ENCODE measurements at regions not wholly inside any gene's neighbourhood (a gene's known extent, or its start where the extent isn't known, plus 50 kb on each side); places are given as distances from the start of the nearest gene placed in this dataset.

DNA sequence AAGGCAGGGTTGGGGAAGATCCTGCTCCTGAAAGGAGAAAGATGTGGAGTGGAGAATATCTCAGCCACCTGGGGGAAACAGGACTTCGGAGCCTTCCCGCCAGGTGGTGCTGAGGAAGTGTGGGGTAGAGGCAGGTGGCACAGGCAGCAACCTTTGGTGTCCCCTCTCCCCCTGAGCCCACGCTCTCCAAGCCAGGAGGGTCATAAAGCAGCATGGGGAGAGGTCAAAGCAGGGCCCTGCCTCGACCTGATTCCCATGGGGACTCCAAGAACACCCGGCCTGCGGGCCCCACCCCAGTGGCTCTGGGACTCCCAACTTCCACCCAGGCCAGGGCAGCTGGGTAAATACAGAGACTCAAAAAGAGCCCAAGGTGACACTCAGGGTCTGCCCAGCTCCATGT, 54.3 kb upstream of the SLC66A3 start:
- no peak for DNase-seq (ENCODE audit: low read depth in 2 of 2)
- no peak overlapping the region for H3K4me3 ChIP-seq (replicated peaks in 1 of 2; ENCODE audit: low read depth in 2 of 2, low read length in 2 of 2)
- TF ChIP-seq, protein P1, sequence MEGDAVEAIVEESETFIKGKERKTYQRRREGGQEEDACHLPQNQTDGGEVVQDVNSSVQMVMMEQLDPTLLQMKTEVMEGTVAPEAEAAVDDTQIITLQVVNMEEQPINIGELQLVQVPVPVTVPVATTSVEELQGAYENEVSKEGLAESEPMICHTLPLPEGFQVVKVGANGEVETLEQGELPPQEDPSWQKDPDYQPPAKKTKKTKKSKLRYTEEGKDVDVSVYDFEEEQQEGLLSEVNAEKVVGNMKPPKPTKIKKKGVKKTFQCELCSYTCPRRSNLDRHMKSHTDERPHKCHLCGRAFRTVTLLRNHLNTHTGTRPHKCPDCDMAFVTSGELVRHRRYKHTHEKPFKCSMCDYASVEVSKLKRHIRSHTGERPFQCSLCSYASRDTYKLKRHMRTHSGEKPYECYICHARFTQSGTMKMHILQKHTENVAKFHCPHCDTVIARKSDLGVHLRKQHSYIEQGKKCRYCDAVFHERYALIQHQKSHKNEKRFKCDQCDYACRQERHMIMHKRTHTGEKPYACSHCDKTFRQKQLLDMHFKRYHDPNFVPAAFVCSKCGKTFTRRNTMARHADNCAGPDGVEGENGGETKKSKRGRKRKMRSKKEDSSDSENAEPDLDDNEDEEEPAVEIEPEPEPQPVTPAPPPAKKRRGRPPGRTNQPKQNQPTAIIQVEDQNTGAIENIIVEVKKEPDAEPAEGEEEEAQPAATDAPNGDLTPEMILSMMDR (IDR thresholded peaks at IDR 0.05; ENCODE audit: low read depth, low read length): no peak

DNA sequence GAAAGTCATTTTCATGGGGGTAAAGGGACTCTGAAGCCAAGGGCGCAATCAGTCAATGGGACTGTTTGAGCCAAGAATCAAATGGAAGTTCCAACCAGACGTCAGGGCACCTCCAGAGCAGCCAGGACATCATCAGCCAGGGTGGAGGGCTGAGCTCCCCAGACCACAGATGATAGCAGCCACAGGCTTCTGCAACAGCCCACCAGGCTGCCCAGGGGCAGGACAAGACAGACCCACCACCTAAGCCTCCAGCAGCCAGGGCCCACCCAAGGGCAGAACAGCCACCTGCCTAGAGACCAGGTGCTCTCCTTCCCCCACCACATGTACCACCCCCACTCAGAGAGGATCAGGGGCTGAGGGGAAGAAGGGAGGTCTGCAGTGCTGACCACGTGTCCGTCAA, 53.8 kb upstream of the SLC66A3 start:
- no peak for DNase-seq (ENCODE audit: low read depth in 2 of 2)
- TF ChIP-seq, protein P1 (IDR thresholded peaks at IDR 0.05; ENCODE audit: low read depth, low read length): no peak
- no peak overlapping the region for H3K4me3 ChIP-seq (replicated peaks in 1 of 2; ENCODE audit: low read depth in 2 of 2, low read length in 2 of 2)

DNA sequence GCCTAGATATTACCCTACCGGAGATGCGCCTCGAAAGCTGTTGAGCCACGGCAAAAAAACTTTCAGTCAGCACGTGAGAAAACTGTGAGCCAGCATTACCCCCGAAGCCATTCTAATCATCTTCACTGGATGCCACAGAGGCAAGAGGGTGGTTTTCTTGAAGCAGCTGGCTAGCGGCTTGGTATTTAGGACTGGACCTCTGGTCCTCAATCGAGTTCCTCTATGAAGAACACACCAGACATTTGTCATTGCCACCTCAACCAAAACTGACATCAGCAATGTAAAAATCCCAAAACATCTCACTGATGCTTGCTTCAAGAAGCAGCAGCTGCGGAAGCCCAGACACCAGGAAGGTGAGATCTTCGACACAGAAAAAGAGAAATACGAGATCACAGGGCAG, 52.8 kb upstream of the SLC66A3 start:
- TF ChIP-seq, protein P1 (IDR thresholded peaks at IDR 0.05; ENCODE audit: low read depth, low read length): no peak
- H3K4me3 ChIP-seq (replicated peaks in 1 of 2; ENCODE audit: low read depth in 2 of 2, low read length in 2 of 2): no peak overlapping the region
- no peak for DNase-seq (ENCODE audit: low read depth in 2 of 2)

DNA sequence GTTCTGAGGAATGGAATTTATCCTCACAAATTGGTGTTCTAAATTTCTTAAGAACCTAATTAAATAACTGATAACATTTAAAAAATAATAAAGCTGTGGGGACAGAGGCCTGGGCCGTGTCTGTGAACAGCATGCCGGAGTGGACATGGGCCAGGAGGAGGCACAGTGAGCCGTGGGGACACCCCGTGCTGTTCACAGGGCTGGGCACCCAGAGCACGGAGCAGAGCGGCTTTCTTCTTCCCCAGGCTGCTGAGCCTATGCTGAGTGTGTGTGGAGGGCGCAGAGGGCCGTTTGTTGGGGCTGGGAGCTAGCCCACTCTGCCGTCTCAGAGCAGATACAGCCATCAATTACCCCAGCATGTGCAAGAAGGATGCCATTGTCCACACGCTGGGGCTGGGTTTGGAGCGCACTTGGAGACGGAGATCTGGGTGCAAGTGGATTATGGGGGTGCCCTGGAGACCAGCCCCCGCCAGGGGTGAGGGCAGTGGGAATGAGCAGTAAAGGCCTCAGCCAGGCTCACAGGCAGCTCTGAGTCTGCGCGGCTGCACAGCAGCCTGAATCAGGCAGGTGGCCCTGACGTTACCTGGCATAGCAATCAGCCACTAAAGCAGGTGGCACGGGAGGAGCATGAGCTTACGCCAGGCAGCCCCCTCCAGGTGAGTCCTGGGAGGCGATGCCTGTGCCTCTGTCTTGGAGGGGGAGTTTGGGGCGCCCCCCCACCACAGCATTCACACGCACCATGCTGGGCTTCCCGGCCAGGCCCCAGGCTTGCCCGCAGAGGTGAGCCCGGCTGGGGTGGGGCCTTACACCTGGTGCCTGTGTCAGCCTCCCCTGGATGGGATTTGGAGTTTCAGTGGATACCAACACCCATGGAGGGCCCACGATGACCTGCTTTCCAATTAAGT, 52.1 kb upstream of the SLC66A3 start:
- no peak overlapping the region for H3K4me3 ChIP-seq (replicated peaks in 1 of 2; ENCODE audit: low read depth in 2 of 2, low read length in 2 of 2)
- DNase-seq (ENCODE audit: low read depth in 2 of 2): no peak
- TF ChIP-seq, protein P1 (IDR thresholded peaks at IDR 0.05; ENCODE audit: low read depth, low read length): no peak

DNA sequence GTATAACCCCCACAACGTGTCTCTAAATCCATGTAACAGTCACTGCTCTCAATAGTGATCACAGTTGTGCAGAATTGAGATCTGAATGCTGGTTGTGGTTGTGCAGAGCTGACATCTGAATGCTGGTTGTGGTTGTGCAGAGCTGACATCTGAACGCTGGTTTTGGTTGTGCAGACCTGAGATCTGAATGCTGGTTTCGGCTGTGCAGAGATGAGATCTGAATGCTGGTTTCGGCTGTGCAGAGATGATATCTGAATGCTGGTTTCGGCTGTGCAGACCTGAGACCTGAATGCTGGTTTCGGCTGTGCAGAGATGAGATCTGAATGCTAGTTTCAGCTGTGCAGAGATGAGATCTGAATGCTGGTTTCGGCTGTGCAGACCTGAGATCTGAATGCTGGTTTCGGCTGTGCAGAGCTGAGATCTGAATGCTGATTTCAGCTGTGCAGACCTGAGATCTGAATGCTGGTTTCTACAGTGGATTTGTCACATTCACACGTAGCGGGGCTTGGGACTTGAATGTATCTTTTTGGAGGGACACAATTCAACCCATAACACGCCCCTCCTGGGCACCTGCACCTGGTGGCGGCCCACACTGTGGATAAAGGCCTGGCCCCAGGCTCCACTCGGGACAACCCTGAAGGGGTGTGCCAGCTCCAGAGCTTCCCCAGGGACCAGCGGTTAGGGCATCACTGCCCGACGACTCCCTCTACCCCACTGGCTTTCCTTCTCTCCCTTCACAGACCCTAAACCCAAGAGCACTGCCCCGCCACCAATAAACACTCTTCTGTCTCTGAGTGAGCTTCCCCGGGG, 51.1 kb upstream of the SLC66A3 start:
- H3K4me3 ChIP-seq (replicated peaks in 1 of 2; ENCODE audit: low read depth in 2 of 2, low read length in 2 of 2): no peak overlapping the region
- DNase-seq (ENCODE audit: low read depth in 2 of 2): no peak
- TF ChIP-seq, protein P1 (IDR thresholded peaks at IDR 0.05; ENCODE audit: low read depth, low read length): no peak

DNA sequence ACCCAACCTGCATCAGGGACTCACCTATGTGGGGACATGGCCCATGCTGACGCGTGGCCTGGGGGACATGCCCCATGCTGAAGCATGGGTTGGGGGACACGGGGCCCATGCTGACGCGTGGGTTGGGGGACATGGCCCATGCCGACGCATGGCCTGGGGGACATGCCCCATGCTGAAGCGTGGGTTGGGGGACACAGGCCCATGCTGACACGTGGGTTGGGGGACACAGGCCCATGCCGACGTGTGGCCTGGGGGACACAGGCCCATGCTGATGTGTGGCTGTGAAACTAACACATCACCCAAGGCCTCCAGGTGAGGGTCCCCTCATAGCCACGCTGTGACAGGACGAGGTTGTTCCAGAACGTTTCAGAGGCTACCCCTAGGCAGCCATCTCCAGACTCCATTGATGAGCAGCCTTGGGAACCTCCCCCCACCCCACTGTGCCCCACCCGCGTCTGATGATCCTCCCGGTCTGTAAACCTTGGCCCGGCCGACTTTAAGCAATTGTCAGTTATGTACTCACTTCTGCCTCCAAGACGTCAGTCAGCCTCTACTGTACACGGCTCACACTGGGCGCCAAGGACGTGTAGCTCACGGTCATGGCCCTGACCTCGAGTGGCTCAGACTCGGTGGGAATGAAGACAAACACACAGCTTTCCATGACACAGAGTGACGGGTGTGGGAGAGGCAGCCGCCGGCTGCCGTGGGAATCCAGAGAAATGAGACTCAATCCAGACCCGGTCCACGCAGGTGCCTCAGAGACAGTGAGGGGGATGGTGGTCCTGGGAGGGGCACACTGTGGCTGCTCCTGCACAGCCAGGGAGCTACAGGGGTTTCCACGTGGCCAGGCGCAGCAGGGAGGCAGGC, 50.2 kb upstream of the SLC66A3 start:
- no peak for DNase-seq (ENCODE audit: low read depth in 2 of 2)
- no peak overlapping the region for H3K4me3 ChIP-seq (replicated peaks in 1 of 2; ENCODE audit: low read depth in 2 of 2, low read length in 2 of 2)
- TF ChIP-seq, protein P1 (IDR thresholded peaks at IDR 0.05; ENCODE audit: low read depth, low read length): no peak

Measured in cardiac fibroblast (primary cell).